ENCODE measurements at regions not wholly inside any gene's neighbourhood (a gene's known extent, or its start where the extent isn't known, plus 50 kb on each side); places are given as distances from the start of the nearest gene placed in this dataset.

GRCh38 chr13:56906909-56907308 lies 233.8 kb upstream of the PRR20A start:
- no peaks in the 10 kb centered on the region for H3K36me3 ChIP-seq (ENCODE audit: control insufficient read depth in 2 of 2, insufficient read depth in 2 of 2, low read length in 2 of 2)
- peaks cover 0 to 7% of the 10 kb centered on the region in 2 donors for H3K9me3 ChIP-seq (ENCODE audit: control insufficient read depth in 2 of 2, low read length in 2 of 2)
- no peak overlapping the region for H3K9ac ChIP-seq (ENCODE audit: low read depth in 1 of 2, low read length in 2 of 2)
- H3K4me3 ChIP-seq (ENCODE audit: low read length in 2 of 2): no peak overlapping the region
- H3K4me1 ChIP-seq (ENCODE audit: control insufficient read depth in 2 of 2, insufficient read depth in 2 of 2, low read length in 2 of 2): no peaks in the 10 kb centered on the region
- H3K27me3 ChIP-seq (ENCODE audit: control insufficient read depth in 2 of 2, insufficient read depth in 2 of 2, low read length in 2 of 2): no peaks in the 10 kb centered on the region
- no peak overlapping the region for H3K27ac ChIP-seq (ENCODE audit: low read depth in 2 of 2, low read length in 2 of 2)

- Histone ChIP-seq H3K4me1 (ENCODE audit: control insufficient read depth in 2 of 2, insufficient read depth in 2 of 2, low read length in 2 of 2) (no peaks in the 10 kb centered on the region), H3K36me3 (ENCODE audit: control insufficient read depth in 2 of 2, insufficient read depth in 2 of 2, low read length in 2 of 2) (no peaks in the 10 kb centered on the region), H3K9me3 (ENCODE audit: control insufficient read depth in 2 of 2, low read length in 2 of 2) (peaks cover 0 to 7% of the 10 kb centered on the region in 2 donors), H3K27me3 (ENCODE audit: control insufficient read depth in 2 of 2, insufficient read depth in 2 of 2, low read length in 2 of 2) (no peaks in the 10 kb centered on the region), H3K9ac (ENCODE audit: low read depth in 1 of 2, low read length in 2 of 2) (no peak overlapping the region), H3K27ac (ENCODE audit: low read depth in 2 of 2, low read length in 2 of 2) (no peak overlapping the region), H3K4me3 (ENCODE audit: low read length in 2 of 2) (no peak overlapping the region)
Measured at GRCh38 chr13:56907766-56908165, 233.0 kb upstream of the PRR20A start.

- Histone ChIP-seq H3K36me3 (ENCODE audit: control insufficient read depth in 2 of 2, insufficient read depth in 2 of 2, low read length in 2 of 2) (no peaks in the 10 kb centered on the region), H3K9me3 (ENCODE audit: control insufficient read depth in 2 of 2, low read length in 2 of 2) (peaks cover 0 to 3% of the 10 kb centered on the region in 2 donors), H3K4me1 (ENCODE audit: control insufficient read depth in 2 of 2, insufficient read depth in 2 of 2, low read length in 2 of 2) (no peaks in the 10 kb centered on the region), H3K4me3 (ENCODE audit: low read length in 2 of 2) (no peak overlapping the region), H3K27ac (ENCODE audit: low read depth in 2 of 2, low read length in 2 of 2) (no peak overlapping the region), H3K9ac (ENCODE audit: low read depth in 1 of 2, low read length in 2 of 2) (no peak overlapping the region), H3K27me3 (ENCODE audit: control insufficient read depth in 2 of 2, insufficient read depth in 2 of 2, low read length in 2 of 2) (no peaks in the 10 kb centered on the region)
Measured at GRCh38 chr13:56909896-56910600, 230.7 kb upstream of the PRR20A start.

GRCh38 chr13:56917966-56918365 lies 222.8 kb upstream of the PRR20A start:
- Histone ChIP-seq H3K9me3 (ENCODE audit: control insufficient read depth in 2 of 2, low read length in 2 of 2) (no peaks in the 10 kb centered on the region), H3K27me3 (ENCODE audit: control insufficient read depth in 2 of 2, insufficient read depth in 2 of 2, low read length in 2 of 2) (no peaks in the 10 kb centered on the region), H3K9ac (ENCODE audit: low read depth in 1 of 2, low read length in 2 of 2) (no peak overlapping the region), H3K27ac (ENCODE audit: low read depth in 2 of 2, low read length in 2 of 2) (no peak overlapping the region), H3K4me1 (ENCODE audit: control insufficient read depth in 2 of 2, insufficient read depth in 2 of 2, low read length in 2 of 2) (no peaks in the 10 kb centered on the region), H3K36me3 (ENCODE audit: control insufficient read depth in 2 of 2, insufficient read depth in 2 of 2, low read length in 2 of 2) (no peaks in the 10 kb centered on the region), H3K4me3 (ENCODE audit: low read length in 2 of 2) (no peak overlapping the region)

- no peaks in the 10 kb centered on the region for H3K36me3 ChIP-seq (ENCODE audit: control insufficient read depth in 2 of 2, insufficient read depth in 2 of 2, low read length in 2 of 2)
- H3K4me1 ChIP-seq (ENCODE audit: control insufficient read depth in 2 of 2, insufficient read depth in 2 of 2, low read length in 2 of 2): no peaks in the 10 kb centered on the region
Measured at GRCh38 chr13:56923626-56924140, 217.0 kb upstream of the PRR20A start.

GRCh38 chr13:56924401-56924800 lies 216.3 kb upstream of the PRR20A start:
- H3K27me3 ChIP-seq (ENCODE audit: control insufficient read depth in 2 of 2, insufficient read depth in 2 of 2, low read length in 2 of 2): no peaks in the 10 kb centered on the region

More at GRCh38 chr13:56923626-56924140, 217.0 kb upstream of the PRR20A start:
- Histone ChIP-seq H3K9ac (ENCODE audit: low read depth in 1 of 2, low read length in 2 of 2) (no peak overlapping the region), H3K27ac (ENCODE audit: low read depth in 2 of 2, low read length in 2 of 2) (no peak overlapping the region), H3K27me3 (ENCODE audit: control insufficient read depth in 2 of 2, insufficient read depth in 2 of 2, low read length in 2 of 2) (no peaks in the 10 kb centered on the region), H3K9me3 (ENCODE audit: control insufficient read depth in 2 of 2, low read length in 2 of 2) (no peaks in the 10 kb centered on the region), H3K4me3 (ENCODE audit: low read length in 2 of 2) (no peak overlapping the region)

GRCh38 chr13:56932104-56932503 lies 208.6 kb upstream of the PRR20A start:
- Histone ChIP-seq H3K27ac (ENCODE audit: low read depth in 2 of 2, low read length in 2 of 2) (no peak overlapping the region), H3K27me3 (ENCODE audit: control insufficient read depth in 2 of 2, insufficient read depth in 2 of 2, low read length in 2 of 2) (no peaks in the 10 kb centered on the region), H3K4me1 (ENCODE audit: control insufficient read depth in 2 of 2, insufficient read depth in 2 of 2, low read length in 2 of 2) (no peaks in the 10 kb centered on the region), H3K9ac (ENCODE audit: low read depth in 1 of 2, low read length in 2 of 2) (no peak overlapping the region), H3K36me3 (ENCODE audit: control insufficient read depth in 2 of 2, insufficient read depth in 2 of 2, low read length in 2 of 2) (no peaks in the 10 kb centered on the region), H3K9me3 (ENCODE audit: control insufficient read depth in 2 of 2, low read length in 2 of 2) (no peaks in the 10 kb centered on the region), H3K4me3 (ENCODE audit: low read length in 2 of 2) (no peak overlapping the region)

More at GRCh38 chr13:56924401-56924800, 216.3 kb upstream of the PRR20A start:
- Histone ChIP-seq H3K27ac (ENCODE audit: low read depth in 2 of 2, low read length in 2 of 2) (no peak overlapping the region), H3K9ac (ENCODE audit: low read depth in 1 of 2, low read length in 2 of 2) (no peak overlapping the region), H3K9me3 (ENCODE audit: control insufficient read depth in 2 of 2, low read length in 2 of 2) (no peaks in the 10 kb centered on the region), H3K4me3 (ENCODE audit: low read length in 2 of 2) (no peak overlapping the region), H3K36me3 (ENCODE audit: control insufficient read depth in 2 of 2, insufficient read depth in 2 of 2, low read length in 2 of 2) (no peaks in the 10 kb centered on the region), H3K4me1 (ENCODE audit: control insufficient read depth in 2 of 2, insufficient read depth in 2 of 2, low read length in 2 of 2) (no peaks in the 10 kb centered on the region)

- no peaks in the 10 kb centered on the region for H3K27me3 ChIP-seq (ENCODE audit: control insufficient read depth in 2 of 2, insufficient read depth in 2 of 2, low read length in 2 of 2)
Measured at GRCh38 chr13:56953965-56954364, 186.8 kb upstream of the PRR20A start.

GRCh38 chr13:56975647-56976046 lies 165.1 kb upstream of the PRR20A start:
- Histone ChIP-seq H3K27ac (ENCODE audit: low read depth in 2 of 2, low read length in 2 of 2) (no peak overlapping the region), H3K4me1 (ENCODE audit: control insufficient read depth in 2 of 2, insufficient read depth in 2 of 2, low read length in 2 of 2) (no peaks in the 10 kb centered on the region), H3K36me3 (ENCODE audit: control insufficient read depth in 2 of 2, insufficient read depth in 2 of 2, low read length in 2 of 2) (no peaks in the 10 kb centered on the region), H3K9ac (ENCODE audit: low read depth in 1 of 2, low read length in 2 of 2) (no peak overlapping the region), H3K9me3 (ENCODE audit: control insufficient read depth in 2 of 2, low read length in 2 of 2) (no peaks in the 10 kb centered on the region), H3K4me3 (ENCODE audit: low read length in 2 of 2) (no peak overlapping the region), H3K27me3 (ENCODE audit: control insufficient read depth in 2 of 2, insufficient read depth in 2 of 2, low read length in 2 of 2) (no peaks in the 10 kb centered on the region)

More at GRCh38 chr13:56953965-56954364, 186.8 kb upstream of the PRR20A start:
- Histone ChIP-seq H3K4me1 (ENCODE audit: control insufficient read depth in 2 of 2, insufficient read depth in 2 of 2, low read length in 2 of 2) (no peaks in the 10 kb centered on the region), H3K9ac (ENCODE audit: low read depth in 1 of 2, low read length in 2 of 2) (no peak overlapping the region), H3K4me3 (ENCODE audit: low read length in 2 of 2) (no peak overlapping the region), H3K36me3 (ENCODE audit: control insufficient read depth in 2 of 2, insufficient read depth in 2 of 2, low read length in 2 of 2) (no peaks in the 10 kb centered on the region), H3K27ac (ENCODE audit: low read depth in 2 of 2, low read length in 2 of 2) (no peak overlapping the region), H3K9me3 (ENCODE audit: control insufficient read depth in 2 of 2, low read length in 2 of 2) (peaks cover 0 to 2% of the 10 kb centered on the region in 2 donors)

GRCh38 chr13:56980856-56981255 lies 159.9 kb upstream of the PRR20A start:
- Histone ChIP-seq H3K36me3 (ENCODE audit: control insufficient read depth in 2 of 2, insufficient read depth in 2 of 2, low read length in 2 of 2) (no peaks in the 10 kb centered on the region), H3K9ac (ENCODE audit: low read depth in 1 of 2, low read length in 2 of 2) (no peak overlapping the region), H3K4me3 (ENCODE audit: low read length in 2 of 2) (no peak overlapping the region), H3K27me3 (ENCODE audit: control insufficient read depth in 2 of 2, insufficient read depth in 2 of 2, low read length in 2 of 2) (no peaks in the 10 kb centered on the region), H3K9me3 (ENCODE audit: control insufficient read depth in 2 of 2, low read length in 2 of 2) (no peaks in the 10 kb centered on the region), H3K4me1 (ENCODE audit: control insufficient read depth in 2 of 2, insufficient read depth in 2 of 2, low read length in 2 of 2) (no peaks in the 10 kb centered on the region), H3K27ac (ENCODE audit: low read depth in 2 of 2, low read length in 2 of 2) (no peak overlapping the region)

All from mucosa of rectum (tissue), 2 donors.